NB4 (cell line): ENCODE measurements at regions not wholly inside any gene's neighbourhood (a gene's known extent, or its start where the extent isn't known, plus 50 kb on each side); places are given as distances from the start of the nearest gene placed in this dataset.

ENCODE experiments used
- CTCF ChIP-seq: IDR thresholded peaks from one replicate; pipeline ENCODE4 v1.5.1; 2012; ENCODE audit warnings: low read depth, low read length
- MYC ChIP-seq: IDR thresholded peaks from 2 replicates; pipeline ENCODE4 v1.6.1; 2011; ENCODE audit warnings: low read depth, low read length
- POLR2A ChIP-seq: IDR thresholded peaks from 2 replicates; pipeline ENCODE4 v1.6.1; 2011; ENCODE audit warnings: mild to moderate bottlenecking; ENCODE audit not compliant: insufficient read length; ENCODE audit errors: extremely low read depth
- TF ChIP-seq, protein P1 (sequence below): IDR thresholded peaks from 2 replicates; pipeline ENCODE4 v1.6.1; 2011; ENCODE audit warnings: low read depth, low read length

DNA sequence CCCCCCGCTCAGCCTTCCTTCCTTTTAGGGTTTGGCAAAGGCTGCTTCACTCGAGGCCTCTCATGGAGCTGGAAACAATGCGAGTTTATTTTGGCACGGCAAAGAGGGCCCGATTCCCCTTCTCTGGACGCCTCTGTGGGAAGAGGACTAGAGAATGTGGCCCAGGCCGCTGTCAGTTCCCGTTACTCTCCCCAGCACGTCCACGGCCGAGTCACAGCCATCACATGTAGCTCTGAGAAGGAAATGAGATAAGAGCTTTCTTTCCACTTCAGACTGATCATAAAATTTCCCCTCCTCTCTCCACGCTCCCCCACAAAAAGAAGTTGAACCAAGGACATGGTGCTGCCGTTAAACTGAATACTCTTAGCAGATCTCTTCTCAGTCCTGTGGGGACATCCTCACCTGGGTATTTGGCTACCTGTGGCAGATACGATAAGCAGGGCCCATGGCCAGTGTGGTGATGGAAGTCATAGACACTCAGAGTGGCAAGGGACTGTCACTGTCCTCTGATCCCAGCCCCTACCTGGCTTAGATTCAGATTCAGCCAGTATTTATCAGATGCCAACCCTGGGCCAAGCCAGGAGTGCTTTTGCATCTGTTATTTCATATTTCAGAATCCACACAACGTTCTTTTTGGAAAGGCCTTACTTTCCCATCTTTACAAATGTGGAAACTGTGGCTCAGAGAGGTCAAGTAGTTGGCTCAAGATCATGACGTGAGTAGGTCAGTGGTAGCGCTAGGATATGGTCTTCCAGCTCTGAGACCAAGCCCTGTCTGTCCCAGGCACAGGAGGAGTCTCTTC is 101.2 kb downstream of the MCFD2 start:
- TF ChIP-seq CTCF (no peak), MYC (no peak), POLR2A (no peak)
- TF ChIP-seq, protein P1, sequence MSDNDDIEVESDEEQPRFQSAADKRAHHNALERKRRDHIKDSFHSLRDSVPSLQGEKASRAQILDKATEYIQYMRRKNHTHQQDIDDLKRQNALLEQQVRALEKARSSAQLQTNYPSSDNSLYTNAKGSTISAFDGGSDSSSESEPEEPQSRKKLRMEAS, result no peak
